NOMO-1 treated with DMSO at 0.1 percent for 48 hours (cell line): ENCODE measurements at regions not wholly inside any gene's neighbourhood (a gene's known extent, or its start where the extent isn't known, plus 50 kb on each side); places are given as distances from the start of the nearest gene placed in this dataset.
"Not testable (repeated sequence)": the region's sequence is repeated elsewhere in the genome, so short reads cannot be mapped to it uniquely, and the experiment has no call there.

Source experiments
- DNase-seq: peaks from one replicate; lab custom pipeline; 2025; ENCODE audit not compliant: unreplicated experiment; lab: John Stamatoyannopoulos, UW

DNA sequence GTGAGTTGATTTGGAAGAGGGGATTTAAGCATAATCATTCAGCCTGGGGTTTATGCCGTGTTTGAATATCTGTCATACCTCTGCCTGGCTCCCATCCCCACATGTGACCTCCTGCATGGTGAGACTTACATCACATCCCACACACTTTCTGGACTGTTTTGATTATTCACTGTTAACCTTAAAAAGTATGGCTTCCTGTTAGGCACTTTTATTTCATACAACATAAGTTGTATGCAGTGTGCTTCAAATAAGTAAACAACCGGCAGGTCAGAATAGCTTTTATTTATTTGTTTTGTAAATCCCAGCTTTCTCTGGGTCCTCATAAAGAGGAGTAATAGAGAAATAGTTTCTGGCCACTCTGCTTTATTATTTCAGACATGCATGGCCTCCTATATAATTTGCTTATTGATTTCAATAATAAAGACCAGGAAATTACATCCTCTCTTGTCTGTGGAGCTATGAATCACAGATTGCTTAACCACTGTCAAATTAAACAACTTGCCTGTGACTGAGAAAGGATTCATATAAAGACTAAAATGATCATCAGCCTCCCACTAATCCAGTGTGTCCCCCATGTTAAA lies 376.8 kb upstream of the ZFP42 start:
- no peak for DNase-seq

DNA sequence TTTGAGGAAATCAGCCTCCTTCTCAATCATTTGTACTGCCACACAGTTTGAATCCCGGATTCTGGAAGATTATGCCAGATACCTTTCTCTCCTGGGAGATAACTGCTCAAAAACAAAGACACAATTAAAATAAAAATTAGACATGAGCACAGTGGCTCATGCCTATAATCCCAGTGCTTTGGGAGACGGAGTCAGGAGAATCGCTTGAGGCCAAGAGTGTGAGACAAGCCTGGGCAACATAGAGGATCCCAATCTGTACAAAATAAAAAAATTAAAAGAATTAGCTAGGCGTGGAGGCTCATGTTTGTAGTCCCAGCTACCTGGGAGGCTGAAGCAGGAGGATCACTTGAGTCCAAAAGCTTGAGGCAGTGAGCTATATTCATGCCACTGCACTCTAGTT lies 376.3 kb upstream of the ZFP42 start:
- no peak for DNase-seq

DNA sequence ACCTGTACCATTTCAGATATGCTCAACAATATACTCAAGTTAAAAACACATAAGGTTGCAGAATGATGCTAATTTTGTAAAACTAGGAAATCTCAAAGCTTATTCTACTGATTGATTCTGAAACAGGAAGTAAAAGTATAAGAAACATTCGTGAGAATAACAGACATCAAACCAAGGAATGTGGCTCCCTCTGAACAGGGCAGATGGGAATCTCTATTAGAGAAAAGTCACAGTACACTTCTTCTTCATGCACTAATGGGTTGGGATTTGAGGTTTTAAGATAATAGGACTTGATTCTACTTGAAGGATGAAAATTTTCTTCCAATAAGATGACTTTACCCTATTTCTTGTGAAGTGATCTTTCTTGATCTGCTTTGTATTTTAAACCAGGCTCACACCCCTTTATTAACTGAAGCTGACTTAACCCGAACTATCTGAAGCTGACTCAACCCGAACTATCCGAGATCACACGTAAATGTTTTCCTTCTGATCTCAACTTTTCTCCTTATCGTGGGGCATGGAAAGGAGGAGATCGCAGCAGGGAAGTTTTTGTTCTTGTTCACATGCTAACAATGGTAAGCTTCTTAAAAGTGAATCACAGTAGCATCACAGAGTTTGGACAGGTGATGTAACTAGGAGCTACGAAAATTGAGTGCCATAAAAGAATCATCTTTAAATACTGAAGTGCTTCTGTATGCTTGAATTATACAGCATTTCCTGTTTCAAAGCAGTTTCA lies 363.1 kb upstream of the ZFP42 start:
- no peak for DNase-seq

DNA sequence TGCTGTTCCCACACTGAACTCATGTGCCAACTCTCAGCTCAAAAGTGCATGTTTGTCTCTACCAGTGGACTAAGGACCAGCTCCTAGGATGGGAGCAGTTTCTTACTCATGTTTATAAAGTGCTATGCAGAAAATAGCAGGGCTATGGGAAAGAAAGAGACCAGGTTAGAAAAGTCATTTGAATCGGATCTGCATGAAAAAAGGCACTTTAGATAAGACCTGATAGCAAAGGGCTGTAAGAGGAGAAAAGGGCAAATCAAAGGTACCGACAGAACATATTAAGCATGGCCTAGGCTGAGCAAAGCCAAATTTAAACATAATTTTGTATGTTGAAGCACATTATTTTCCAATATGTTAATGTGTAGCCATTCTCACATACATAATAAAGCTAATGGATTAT lies 362.3 kb upstream of the ZFP42 start:
- no peak for DNase-seq

DNA sequence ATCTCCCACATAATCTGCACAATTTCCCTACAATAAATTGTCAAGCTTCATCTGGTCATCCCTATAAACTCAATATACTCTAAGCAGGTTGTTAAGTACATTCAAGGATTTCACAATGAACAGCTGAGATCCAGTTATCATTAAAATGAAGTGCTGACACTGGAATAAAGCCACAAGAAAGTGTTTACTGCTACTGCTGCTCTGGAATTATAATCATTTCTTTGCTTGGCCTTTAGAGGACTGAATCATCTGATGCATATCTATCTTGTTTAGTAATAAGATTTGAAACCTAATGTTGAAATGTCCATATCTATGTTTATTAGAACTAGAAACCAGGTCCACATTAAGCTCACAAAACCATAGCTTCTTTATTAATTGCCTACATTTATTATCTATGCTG lies 338.6 kb upstream of the ZFP42 start:
- no peak for DNase-seq

DNA sequence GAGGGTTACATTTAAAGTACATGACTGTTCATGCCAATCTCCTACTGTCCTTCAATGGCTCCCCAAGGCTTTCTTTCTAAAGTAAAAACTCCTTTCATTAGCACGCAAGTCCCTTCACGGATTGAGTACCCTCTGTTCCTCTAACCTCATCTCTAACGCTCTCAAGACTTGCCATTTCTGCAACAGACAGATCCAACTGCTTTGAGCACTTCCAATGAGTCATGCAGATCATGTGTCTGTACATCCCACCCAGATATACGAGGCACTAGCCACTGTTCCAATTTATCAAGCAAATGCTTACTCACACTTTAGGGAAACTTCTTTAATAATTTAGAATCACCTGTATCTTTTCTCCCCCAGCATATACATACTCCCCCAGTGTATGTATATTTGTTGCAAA lies 332.5 kb upstream of the ZFP42 start:
- DNase-seq = no peak

DNA sequence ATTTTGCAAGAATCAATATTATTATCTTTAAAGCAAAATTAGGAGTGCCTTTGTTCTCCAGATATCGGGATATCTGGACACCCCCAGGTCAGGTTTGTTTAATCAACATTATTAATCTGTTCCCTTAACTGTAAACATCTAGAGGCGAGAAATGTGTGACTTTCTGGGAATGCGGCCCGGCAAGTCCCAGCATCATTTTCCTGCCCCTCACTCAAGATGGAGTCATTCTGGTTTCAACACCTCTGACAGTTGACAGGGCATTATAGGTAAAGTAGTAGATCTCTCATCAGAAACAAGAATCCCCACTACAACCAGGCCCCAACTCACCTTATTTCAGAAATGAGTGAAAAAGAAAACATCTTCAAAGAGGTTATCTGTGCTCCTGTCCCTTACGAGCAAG lies 331.6 kb upstream of the ZFP42 start:
- DNase-seq = no peak

DNA sequence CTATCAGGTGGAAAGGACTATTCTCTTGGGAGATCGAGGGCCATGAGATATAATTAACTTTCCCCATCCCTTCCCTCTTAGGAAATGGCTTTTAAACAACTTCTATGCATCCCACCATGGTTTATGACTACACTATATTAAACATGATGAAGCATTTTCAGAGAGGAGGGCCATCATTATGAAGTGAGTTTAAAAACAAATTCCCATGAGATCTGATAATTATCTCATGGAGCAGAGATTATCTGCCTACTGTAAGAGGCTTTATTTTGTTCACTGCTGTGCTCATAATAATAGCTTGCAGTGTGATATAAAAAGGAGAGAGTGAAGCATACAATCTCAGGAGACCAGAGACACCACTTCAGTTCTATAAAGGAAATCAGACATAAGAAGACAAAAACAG lies 330.5 kb upstream of the ZFP42 start:
- DNase-seq = no peak

DNA sequence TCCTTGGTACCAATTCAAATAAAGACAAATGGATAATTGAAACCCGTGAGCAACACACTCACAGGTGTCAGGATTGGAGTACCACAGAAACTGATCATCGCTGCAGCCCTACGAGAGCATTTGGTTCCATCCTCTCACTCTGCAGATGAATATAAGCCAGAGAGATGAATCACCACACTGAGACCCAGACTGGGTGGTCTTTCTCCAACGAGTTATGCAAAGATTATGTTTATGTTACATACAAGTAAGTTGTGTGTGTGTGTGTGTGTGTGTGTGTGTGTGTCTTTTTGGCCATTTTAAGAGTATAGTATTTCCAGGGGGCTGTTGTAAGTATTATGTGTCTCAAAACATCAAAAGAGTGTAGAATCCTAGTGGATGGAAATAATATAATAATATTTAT lies 329.5 kb upstream of the ZFP42 start:
- DNase-seq = no peak

DNA sequence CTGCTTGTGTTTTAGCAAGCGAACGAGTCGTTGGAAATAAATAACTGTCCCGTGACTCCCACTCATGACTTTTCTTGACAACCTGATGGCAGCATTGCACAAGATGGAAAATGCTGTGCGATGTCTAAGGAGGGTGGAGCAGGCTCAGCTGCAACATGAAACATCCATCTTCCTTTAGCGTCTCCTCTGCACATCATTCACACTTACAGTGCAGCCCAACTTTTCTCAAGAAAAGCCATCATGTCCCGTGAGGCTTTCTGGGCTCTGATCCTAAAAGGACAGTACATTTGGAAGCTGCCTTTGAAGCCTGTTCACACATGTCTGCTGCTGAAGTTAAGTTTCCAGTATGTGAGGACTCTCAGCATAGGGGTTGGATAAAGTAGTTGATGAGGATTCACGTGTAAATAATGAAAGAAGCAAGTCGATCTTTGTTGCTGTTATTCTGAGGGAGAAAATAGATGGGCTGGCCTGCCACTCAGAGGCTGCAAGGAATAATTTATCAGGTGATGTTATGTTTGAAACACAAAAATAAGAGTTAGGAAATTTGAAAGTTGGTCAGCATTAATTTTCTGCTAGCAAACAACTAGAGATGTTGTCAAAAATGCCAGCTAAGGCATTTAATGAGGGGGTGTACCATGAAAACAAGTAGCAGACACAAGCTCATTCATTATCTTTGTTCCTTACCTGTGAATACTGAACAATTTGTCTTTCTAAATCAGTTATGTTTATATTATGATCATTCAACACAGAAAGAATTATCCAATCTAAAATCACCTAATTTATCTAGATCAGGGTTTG lies 328.7 kb upstream of the ZFP42 start:
- DNase-seq = no peak

DNA sequence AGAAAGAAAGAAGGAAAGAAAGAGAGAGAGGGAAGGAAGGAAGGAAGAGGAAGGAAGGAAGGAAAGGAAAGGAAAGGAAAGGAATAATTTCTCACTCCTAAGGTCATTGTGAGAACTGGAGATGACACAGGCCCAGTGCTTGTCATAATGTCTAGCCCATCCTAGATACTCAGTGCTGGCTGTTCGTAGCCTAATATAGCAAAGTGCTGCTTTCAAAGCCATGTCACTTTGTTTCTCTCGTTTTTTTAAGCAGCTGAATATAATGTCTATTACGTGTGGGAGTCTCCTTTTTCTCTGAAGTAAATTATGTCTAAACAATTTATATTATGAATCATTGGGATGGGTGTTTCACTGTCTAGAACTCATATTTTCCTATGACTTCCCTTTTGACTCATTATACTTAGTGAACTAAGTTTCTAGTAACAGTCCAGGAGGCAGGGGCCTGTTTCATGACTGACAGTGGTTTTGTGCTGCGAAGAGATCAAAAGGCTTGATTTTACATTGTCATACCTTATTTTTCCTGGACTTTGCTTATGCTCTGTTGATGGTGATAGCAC lies 327.0 kb upstream of the ZFP42 start:
- no peak for DNase-seq

DNA sequence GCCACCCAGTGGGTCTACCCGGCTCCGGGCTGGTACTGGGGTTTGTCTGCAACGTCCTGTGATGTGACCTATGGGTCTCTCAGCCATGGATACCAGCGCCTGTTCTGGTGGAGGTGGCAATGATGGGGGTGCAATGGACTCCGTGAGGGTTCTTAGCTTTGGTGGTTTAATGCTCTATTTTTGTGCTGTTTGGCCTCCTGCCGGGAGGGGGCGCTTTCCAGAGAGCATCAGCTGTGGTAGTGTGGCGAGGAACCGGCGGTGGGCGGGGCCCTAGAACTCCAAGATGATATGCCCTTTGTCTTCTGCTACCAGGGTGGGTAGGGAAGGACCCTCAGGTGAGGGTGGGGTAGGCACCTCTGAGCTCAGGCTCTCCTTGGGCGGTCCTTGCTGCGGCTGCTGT lies 324.1 kb upstream of the ZFP42 start:
- DNase-seq = not testable (repeated sequence)

DNA sequence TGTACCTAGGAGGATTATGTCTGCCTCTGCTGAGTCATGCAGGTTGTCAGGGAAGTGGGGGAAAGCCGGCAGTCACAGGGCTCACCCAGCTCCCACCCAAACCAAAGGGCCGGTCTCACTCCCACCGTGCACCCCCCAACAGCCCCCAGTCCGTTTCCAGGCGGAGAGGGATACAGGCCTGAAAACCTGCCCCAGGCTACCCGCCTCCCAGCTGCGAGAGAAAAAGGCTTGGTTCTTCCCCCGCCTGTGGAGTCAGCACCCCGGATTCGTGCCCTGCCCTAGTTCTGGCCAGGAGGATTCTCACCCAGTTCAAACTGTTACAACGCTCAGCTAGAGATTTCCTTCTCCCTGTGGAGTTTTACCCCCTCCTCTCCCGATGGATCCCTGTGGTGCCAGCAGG lies 323.6 kb upstream of the ZFP42 start:
- DNase-seq = not testable (repeated sequence)

DNA sequence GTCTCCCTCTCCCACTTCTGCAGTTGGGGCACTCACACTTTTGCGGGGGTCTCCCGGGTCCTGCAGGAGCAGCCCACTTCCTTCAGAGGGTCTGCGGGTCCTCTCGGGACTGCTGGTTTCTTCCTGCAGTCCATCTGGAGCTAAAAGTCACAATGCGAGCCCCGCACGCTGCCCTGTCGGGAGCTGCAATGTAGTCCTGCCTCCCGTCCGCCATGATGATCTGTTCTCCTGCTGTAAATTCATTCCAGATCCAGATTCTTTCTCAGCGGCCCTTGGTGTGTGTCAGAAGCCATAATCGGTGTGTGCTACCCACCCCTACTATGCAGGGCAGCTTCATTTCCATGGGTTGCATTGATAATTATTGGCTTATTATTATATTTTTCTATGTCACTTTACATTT lies 323.0 kb upstream of the ZFP42 start:
- DNase-seq = not testable (repeated sequence)

DNA sequence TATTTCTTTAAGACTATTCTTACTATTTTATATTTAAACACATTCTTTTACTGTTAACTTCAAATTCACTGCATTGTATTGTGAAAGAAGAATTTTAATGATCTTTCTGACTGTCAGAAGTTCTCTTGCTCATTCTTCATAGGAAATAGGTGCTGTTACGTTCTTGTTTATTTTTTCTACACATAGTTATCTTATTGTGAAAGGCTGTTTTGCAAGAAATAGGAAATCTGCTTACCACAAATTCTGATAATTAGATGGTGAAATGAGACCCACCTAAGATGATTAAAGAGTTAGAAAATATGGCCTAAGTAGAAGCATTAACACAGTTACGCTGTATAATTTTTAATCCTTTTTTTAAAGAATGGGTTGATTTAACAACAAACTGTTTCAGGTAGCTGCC lies 316.1 kb upstream of the ZFP42 start:
- DNase-seq = no peak

DNA sequence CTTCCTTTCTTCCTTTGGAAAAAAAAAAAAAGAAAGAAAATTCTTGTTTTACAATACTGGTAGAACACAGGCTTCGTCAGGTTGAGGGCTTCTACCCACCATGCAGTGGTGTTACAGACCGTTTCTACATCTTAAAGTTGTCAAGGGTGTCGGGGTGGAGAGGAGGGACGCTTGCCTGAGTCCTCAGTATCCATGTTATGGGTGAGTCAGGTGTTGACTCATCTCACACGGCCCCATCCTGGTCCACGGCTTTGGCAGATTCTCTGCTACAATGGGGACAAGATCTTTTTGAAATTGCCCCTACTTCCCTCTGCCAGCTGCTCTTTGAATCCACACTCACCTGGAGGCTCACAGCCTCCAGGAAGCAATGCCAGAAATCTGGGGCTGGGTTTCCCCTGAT lies 310.3 kb upstream of the ZFP42 start:
- DNase-seq = no peak

DNA sequence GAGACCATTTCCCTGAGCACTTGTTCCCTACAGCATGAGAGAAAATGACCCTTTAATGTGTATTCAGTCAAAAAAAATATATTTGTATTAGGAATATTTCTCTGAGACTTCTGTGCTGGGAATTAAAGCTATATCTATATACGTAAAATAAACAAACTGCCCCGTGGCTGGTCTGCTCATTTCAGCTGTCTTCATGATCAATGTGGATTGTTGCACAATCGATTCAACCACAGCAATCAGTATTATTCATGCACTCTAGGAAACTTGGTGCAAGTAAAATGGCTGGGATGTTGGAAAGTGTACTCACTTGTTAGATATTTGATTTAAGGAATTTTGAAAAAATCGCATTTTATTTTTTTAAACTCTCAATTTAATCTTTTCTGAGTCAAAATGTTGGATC lies 307.9 kb upstream of the ZFP42 start:
- no peak for DNase-seq

DNA sequence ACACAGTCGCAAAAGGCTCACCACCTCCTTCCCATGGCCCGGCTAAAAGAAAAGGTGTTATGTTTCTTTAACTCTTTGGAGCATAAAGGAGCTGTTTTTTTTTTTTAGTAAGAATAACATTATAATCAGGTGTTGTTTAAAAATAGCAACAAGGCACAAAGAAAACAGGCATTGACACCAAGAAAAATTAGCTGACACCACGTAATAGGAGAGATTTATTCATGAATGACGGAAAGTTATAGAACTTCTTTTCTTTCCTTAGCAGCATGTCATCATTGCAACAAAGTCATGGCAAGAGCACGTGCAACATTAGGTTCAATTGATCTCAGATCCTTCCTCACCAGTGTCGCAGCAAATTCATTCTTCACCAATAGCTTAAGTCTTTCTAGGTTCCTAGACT lies 302.9 kb upstream of the ZFP42 start:
- DNase-seq = no peak

DNA sequence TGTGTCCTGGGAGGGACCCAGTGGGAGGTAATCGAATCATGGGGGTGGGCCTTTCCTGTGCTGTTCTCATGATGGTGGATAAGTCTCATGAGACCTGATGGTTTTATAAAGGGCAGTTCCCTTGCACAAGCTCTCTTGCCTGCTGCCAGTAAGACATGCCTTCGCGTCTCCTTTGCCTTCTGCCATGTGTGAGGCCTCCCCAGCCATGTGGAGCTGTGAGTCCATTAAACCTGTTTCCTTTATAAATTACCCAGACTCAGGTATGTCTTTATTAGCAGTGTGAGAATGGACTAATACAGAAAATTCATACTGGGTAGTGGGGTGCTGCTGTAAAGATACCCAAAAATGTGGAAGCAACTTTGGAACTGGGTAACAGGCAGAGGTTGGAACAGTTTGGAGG lies 300.0 kb upstream of the ZFP42 start:
- not testable (repeated sequence) for DNase-seq

DNA sequence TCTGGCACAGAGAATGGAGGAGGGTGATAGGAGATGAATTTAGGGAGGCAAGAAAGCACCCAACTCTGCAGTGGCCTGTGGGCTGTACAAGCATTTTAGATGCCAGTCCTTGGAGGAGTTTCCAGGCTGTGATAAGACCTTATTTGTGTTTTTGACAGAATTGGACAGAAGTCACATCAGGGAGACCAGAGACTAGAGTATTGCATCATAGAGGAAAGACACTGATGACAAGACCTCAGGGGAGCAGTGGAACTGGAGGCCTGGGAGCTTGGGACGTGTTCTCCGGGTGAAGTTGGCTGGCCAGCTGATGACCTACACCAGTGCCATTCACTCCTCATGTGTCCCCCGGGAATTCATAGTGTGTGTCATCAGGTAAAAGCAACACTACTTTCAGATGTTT lies 284.0 kb upstream of the ZFP42 start:
- DNase-seq = no peak

DNA sequence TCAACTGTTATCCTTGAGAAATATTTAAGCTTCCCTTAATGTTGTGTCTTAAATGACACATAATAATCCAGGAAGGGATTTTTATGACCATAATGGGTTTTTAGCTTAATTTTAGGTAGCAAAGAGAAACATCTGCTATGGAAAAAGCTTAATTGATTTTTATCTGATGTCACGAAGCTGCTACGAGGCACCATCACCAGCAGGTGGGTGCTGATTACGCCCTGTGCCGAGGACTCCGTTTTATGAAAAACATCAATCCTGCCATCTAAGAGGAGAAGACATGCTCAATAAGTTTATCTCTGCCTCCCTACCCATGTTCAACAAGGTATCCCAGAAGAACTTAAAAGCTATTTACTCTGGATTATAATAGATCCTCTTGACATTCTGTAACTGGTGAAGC lies 280.6 kb upstream of the ZFP42 start:
- DNase-seq = no peak

DNA sequence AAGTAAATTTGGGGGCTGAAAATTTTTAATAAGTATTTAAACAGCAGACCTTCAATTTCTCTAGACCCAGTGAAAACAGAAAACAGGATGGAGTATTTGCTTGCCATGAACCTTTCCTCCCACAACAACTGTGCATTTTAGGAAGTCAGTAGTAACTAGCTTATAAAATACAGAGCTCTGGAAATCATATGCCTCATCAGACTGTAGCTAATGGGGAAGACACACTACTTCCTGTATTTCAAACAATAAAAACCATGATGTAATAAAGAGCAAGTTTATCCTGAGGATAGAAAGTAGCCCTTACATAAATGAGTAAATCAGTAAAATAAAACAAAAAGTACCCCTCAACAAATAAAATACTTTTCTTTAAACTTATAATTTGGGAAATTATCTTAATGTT lies 280.1 kb upstream of the ZFP42 start:
- DNase-seq = no peak
